Caco-2 (cell line): ENCODE measurements at regions not wholly inside any gene's neighbourhood (a gene's known extent, or its start where the extent isn't known, plus 50 kb on each side); places are given as distances from the start of the nearest gene placed in this dataset.

ENCODE experiments used
- BruUV-seq: library from RNA; stranded (reverse); fragments of 400-500 nt; replicated peaks from 2 replicates; lab custom pipeline; 2021; lab: Mats Ljungman, UMichigan
- CTCF ChIA-PET: fragments of 300-600 bp; sonication (Branson Sonifier 250); formaldehyde crosslinking; loops from one replicate; lab custom pipeline; 2022; ENCODE audit warnings: antibody characterized with exemption; lab: Charles Lee
- POLR2A ChIA-PET: fragments of 300-600 bp; sonication (Branson Sonifier 250); formaldehyde crosslinking; loops from one replicate; lab custom pipeline; 2022; ENCODE audit warnings: antibody characterized with exemption; lab: Charles Lee
- DNase-seq, 2 experiments: peaks; one replicate each; pipeline versions ENCODE4 v3.0.0 to v3.0.0-alpha.2; 2020 to 2022
- H3K27me3 ChIP-seq: replicated peaks from 2 replicates; pipeline ENCODE4 v1.6.0; 2011; ENCODE audit warnings: low read length; ENCODE audit not compliant: control insufficient read depth, insufficient read depth
- H3K36me3 ChIP-seq: 2 replicates; pipeline ENCODE4 v1.5.1; 2011; ENCODE audit warnings: low read length; ENCODE audit not compliant: control insufficient read depth, insufficient read depth
- H3K4me1 ChIP-seq: fragments of 250-450 bp; sonication (Bioruptor Pico); 2 replicates; pipeline ENCODE4 v1.5.1; 2020; ENCODE audit warnings: mild to moderate bottlenecking
- H3K4me3 ChIP-seq: 2 replicates; pipeline ENCODE4 v1.5.1; 2011; ENCODE audit warnings: low read depth, mild to moderate bottlenecking, control low read depth, low read length
- H3K9me3 ChIP-seq: fragments of 250-450 bp; sonication (Bioruptor Pico); 2 replicates; pipeline ENCODE4 v1.5.1; 2020; ENCODE audit warnings: mild to moderate bottlenecking, moderate library complexity
- H3K27ac Mint-ChIP-seq: one replicate; pipeline ENCODE4 v1.8.0; 2022; ENCODE audit warnings: mixed read lengths; ENCODE audit not compliant: unreplicated experiment
- H3K27me3 Mint-ChIP-seq: one replicate; pipeline ENCODE4 v1.8.0; 2022; ENCODE audit warnings: mixed read lengths; ENCODE audit not compliant: insufficient read depth, unreplicated experiment
- H3K36me3 Mint-ChIP-seq: one replicate; pipeline ENCODE4 v1.8.0; 2022; ENCODE audit warnings: mild to moderate bottlenecking, mixed read lengths; ENCODE audit not compliant: insufficient read depth, unreplicated experiment
- H3K4me1 Mint-ChIP-seq: one replicate; pipeline ENCODE4 v1.8.0; 2022; ENCODE audit warnings: low read depth, mixed read lengths; ENCODE audit not compliant: unreplicated experiment
- H3K4me3 Mint-ChIP-seq: one replicate; pipeline ENCODE4 v1.8.0; 2022; ENCODE audit warnings: mild to moderate bottlenecking, moderate library complexity, mixed read lengths; ENCODE audit not compliant: unreplicated experiment
- H3K9me3 Mint-ChIP-seq: one replicate; pipeline ENCODE4 v1.8.0; 2022; ENCODE audit warnings: mixed read lengths; ENCODE audit not compliant: unreplicated experiment
- intact Hi-C: fragments of 100-400 bp; cut with micrococcal nuclease; formaldehyde crosslinking; loops from one replicate; pipeline ENCODE4 v1.10.0; 2022; ENCODE audit not compliant: unreplicated experiment
- TF ChIP-seq, protein P1 (sequence below), 2 experiments: fragments of 200-600 bp in 1 of 2; IDR thresholded peaks; 1 replicate in 1 of 2; 2 replicates in 1 of 2; pipeline versions ENCODE4 v1.5.1 to v1.8.0; 2011 to 2022; ENCODE audit warnings: antibody characterized with exemption in 1 of 2, control low read depth in 1 of 2, inconsistent platforms in 1 of 2, low read depth in 1 of 2, low read length in 1 of 2, mild to moderate bottlenecking in 1 of 2, moderate library complexity in 1 of 2; ENCODE audit not compliant: insufficient read depth in 1 of 2, severe bottlenecking in 1 of 2, unreplicated experiment in 1 of 2

DNA sequence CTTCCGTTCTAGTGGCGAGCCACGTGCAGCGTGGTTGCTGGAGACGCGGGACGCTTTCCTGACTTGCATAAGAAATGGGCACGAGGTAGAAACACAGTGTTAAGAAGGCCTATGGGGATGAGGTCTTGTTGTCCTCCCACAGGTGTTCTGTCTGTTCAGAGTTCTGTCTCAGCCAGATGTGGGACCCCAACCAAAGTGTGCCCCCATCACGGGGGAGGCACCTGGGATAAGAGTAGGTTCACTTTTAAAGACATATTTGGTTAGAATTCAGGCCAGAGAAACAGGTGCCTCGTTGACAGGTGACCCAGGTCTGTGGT, 56.0 kb upstream of the PITRM1 start:
- TF ChIP-seq, protein P1, sequence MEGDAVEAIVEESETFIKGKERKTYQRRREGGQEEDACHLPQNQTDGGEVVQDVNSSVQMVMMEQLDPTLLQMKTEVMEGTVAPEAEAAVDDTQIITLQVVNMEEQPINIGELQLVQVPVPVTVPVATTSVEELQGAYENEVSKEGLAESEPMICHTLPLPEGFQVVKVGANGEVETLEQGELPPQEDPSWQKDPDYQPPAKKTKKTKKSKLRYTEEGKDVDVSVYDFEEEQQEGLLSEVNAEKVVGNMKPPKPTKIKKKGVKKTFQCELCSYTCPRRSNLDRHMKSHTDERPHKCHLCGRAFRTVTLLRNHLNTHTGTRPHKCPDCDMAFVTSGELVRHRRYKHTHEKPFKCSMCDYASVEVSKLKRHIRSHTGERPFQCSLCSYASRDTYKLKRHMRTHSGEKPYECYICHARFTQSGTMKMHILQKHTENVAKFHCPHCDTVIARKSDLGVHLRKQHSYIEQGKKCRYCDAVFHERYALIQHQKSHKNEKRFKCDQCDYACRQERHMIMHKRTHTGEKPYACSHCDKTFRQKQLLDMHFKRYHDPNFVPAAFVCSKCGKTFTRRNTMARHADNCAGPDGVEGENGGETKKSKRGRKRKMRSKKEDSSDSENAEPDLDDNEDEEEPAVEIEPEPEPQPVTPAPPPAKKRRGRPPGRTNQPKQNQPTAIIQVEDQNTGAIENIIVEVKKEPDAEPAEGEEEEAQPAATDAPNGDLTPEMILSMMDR (IDR thresholded peaks at IDR 0.05; ENCODE audit: insufficient read depth in 1 of 2, low read depth in 1 of 2, low read length in 1 of 2, severe bottlenecking in 1 of 2, unreplicated experiment in 1 of 2): no peak
- DNase-seq: no peak
- Histone ChIP-seq H3K36me3 (no peaks in the 10 kb centered on the region), H3K27me3 (no peaks in the 10 kb centered on the region), H3K9me3 (no peaks in the 10 kb centered on the region; the same call in 1 of the 2 replicates), H3K4me1 (no peaks in the 10 kb centered on the region; the same call in 1 of the 2 replicates), H3K4me3 (no peak overlapping the region)
- no peaks in the 10 kb centered on the region for H3K27me3 Mint-ChIP-seq
- ChIA-PET POLR2A (no interaction called here), CTCF (no interaction called here)
- no peaks in the 10 kb centered on the region for H3K9me3 Mint-ChIP-seq
- H3K4me1 Mint-ChIP-seq: no peaks in the 10 kb centered on the region
- intact Hi-C loops: no loop called here
- H3K27ac Mint-ChIP-seq: no peak overlapping the region
- no TSS peak for BruUV-seq
- no peak overlapping the region for H3K4me3 Mint-ChIP-seq
- no peaks in the 10 kb centered on the region for H3K36me3 Mint-ChIP-seq

GRCh38 chr10:3226960-3227744, 54.6 kb upstream of the PITRM1 start:
- CTCF ChIA-PET: interaction anchor here (0.6 kb wide), 1 partner anchor 1315 kb away, joined by 3 read pairs; no protein-coding TSS in a partner anchor
- intact Hi-C loops: no loop called here

DNA sequence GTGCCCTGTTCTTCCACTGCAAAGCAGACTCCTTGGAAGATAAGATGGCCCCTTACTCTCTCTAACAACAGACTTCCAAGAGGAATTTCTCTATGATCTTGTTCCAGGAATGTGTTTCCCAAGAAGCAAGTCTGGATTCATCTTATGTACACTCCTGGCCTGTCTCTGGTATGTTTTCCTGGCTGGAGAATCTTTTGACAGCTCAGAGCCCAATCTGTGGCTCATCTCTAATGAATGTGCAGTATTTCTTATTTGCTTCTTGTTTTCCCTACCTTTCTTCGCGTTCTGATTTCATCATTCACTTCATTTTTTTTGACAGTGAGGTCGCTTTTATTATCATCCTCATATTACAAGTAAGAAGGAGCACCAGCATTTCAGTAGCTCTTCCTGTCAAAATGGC, 53.0 kb upstream of the PITRM1 start:
- Mint-ChIP-seq H3K4me1 (no peaks in the 10 kb centered on the region), H3K36me3 (no peaks in the 10 kb centered on the region), H3K4me3 (no peak overlapping the region), H3K27me3 (no peaks in the 10 kb centered on the region), H3K9me3 (no peaks in the 10 kb centered on the region), H3K27ac (no peak overlapping the region)
- Histone ChIP-seq H3K36me3 (no peaks in the 10 kb centered on the region), H3K27me3 (no peaks in the 10 kb centered on the region), H3K9me3 (no peaks in the 10 kb centered on the region; the same call in 1 of the 2 replicates), H3K4me1 (no peaks in the 10 kb centered on the region; the same call in 1 of the 2 replicates), H3K4me3 (no peak overlapping the region)
- no peak for DNase-seq
- ChIA-PET CTCF (no interaction called here), POLR2A (no interaction called here)
- TF ChIP-seq, protein P1 (IDR thresholded peaks at IDR 0.05; ENCODE audit: insufficient read depth in 1 of 2, low read depth in 1 of 2, low read length in 1 of 2, severe bottlenecking in 1 of 2, unreplicated experiment in 1 of 2): no peak
- intact Hi-C loops: no loop called here
- BruUV-seq: no TSS peak

More at GRCh38 chr10:3226960-3227744, 54.6 kb upstream of the PITRM1 start:
- POLR2A ChIA-PET: no interaction called here
- Mint-ChIP-seq H3K4me3 (no peak overlapping the region), H3K27ac (no peak overlapping the region), H3K36me3 (no peaks in the 10 kb centered on the region), H3K4me1 (no peaks in the 10 kb centered on the region), H3K27me3 (no peaks in the 10 kb centered on the region), H3K9me3 (no peaks in the 10 kb centered on the region)
- TF ChIP-seq, protein P1 (IDR thresholded peaks at IDR 0.05; ENCODE audit: insufficient read depth in 1 of 2, low read depth in 1 of 2, low read length in 1 of 2, severe bottlenecking in 1 of 2, unreplicated experiment in 1 of 2): no peak
- H3K27me3 ChIP-seq: no peaks in the 10 kb centered on the region
- no TSS peak for BruUV-seq
- H3K4me3 ChIP-seq: no peak overlapping the region
- H3K36me3 ChIP-seq: no peaks in the 10 kb centered on the region
- DNase-seq: no peak
- no peaks in the 10 kb centered on the region; the same call in 1 of the 2 replicates for H3K9me3 ChIP-seq
- no peaks in the 10 kb centered on the region; the same call in 1 of the 2 replicates for H3K4me1 ChIP-seq
